ENCODE measurements at regions not wholly inside any gene's neighbourhood (a gene's known extent, or its start where the extent isn't known, plus 50 kb on each side); places are given as distances from the start of the nearest gene placed in this dataset.

DNA sequence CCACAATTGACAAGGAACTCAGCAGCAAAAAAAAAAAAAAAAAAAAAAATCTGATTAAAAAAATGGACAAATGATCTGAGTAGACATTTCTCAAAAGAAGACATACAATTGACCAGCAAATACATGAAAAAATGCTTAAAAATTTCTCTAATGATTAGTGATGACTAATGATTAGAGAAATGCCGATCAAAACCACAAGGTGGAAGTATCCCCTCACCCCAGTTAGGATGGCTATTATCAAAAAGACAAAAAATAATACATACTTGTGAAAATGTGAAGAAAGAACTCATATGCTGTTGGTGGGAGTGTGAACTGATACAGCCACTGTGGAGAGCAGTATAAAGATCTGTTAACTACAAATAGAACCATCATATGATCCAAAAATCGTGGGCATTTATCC is 245.3 kb downstream of the OSTF1 start:
- ChIA-PET CTCF (interaction anchor here (0.6 kb wide), 2 partner anchors 143 to 533 kb away, joined by 3 to 4 read pairs; no protein-coding TSS in a partner anchor), POLR2A (no interaction called here)
- no peak for TF ChIP-seq TAF1 (IDR thresholded peaks at IDR 0.05; ENCODE audit: borderline replicate concordance, low read depth, low read length)
- TF ChIP-seq YY1 (IDR thresholded peaks at IDR 0.05; ENCODE audit: low read depth) = no peak
- peak; percentile 39; the same call in 1 of the 2 replicates for TF ChIP-seq RAD21 (IDR thresholded peaks at IDR 0.05; ENCODE audit: low read length)
- no peak for TF ChIP-seq RFX5 (IDR thresholded peaks at IDR 0.05; ENCODE audit: low read length)
- TF ChIP-seq EZH2phosphoT487 (IDR thresholded peaks at IDR 0.05; ENCODE audit: borderline replicate concordance, low read depth) = no peak
- TF ChIP-seq ELF1 (IDR thresholded peaks at IDR 0.05) = no peak
- TF ChIP-seq, protein P1, sequence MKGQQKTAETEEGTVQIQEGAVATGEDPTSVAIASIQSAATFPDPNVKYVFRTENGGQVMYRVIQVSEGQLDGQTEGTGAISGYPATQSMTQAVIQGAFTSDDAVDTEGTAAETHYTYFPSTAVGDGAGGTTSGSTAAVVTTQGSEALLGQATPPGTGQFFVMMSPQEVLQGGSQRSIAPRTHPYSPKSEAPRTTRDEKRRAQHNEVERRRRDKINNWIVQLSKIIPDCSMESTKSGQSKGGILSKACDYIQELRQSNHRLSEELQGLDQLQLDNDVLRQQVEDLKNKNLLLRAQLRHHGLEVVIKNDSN (IDR thresholded peaks at IDR 0.05; ENCODE audit: borderline replicate concordance, low read depth) = no peak
- no peaks in the 10 kb centered on the region for H3K9me3 ChIP-seq
- no peak overlapping the region for H3K4me3 ChIP-seq (ENCODE audit: low read depth in 2 of 2, low read length in 1 of 2)
- no peaks in the 10 kb centered on the region for H3K4me1 ChIP-seq (ENCODE audit: control insufficient read depth in 1 of 2, insufficient read depth in 2 of 2, low read depth in 1 of 2, low read length in 1 of 2)
- no peak overlapping the region for H3K27ac ChIP-seq (ENCODE audit: low read depth in 2 of 2, low read length in 1 of 2)
- H4K20me1 ChIP-seq (ENCODE audit: insufficient read depth) = no peaks in the 10 kb centered on the region
- DNase-seq = no peak
- no peaks in the 10 kb centered on the region for H3K27me3 ChIP-seq (ENCODE audit: insufficient read depth)
- H3K79me2 ChIP-seq (ENCODE audit: insufficient read depth) = no peaks in the 10 kb centered on the region
- H3F3A ChIP-seq (replicated peaks; ENCODE audit: insufficient read depth) = no peaks in the 10 kb centered on the region
- no peaks in the 10 kb centered on the region for H3K36me3 ChIP-seq (replicated peaks in 1 of 2; ENCODE audit: control insufficient read depth in 1 of 2, insufficient read depth in 2 of 2, low read length in 1 of 2)
- 0% methylated on average over 2 of the region's 2 CpGs for WGBS (ENCODE audit: low lambda C conversion rate)
- no peak overlapping the region for H3K9ac ChIP-seq
- no peak overlapping the region for H2AFZ ChIP-seq (ENCODE audit: low read depth)
- H3K9me2 ChIP-seq = no peaks in the 10 kb centered on the region
- no peak overlapping the region for H3K4me2 ChIP-seq

DNA sequence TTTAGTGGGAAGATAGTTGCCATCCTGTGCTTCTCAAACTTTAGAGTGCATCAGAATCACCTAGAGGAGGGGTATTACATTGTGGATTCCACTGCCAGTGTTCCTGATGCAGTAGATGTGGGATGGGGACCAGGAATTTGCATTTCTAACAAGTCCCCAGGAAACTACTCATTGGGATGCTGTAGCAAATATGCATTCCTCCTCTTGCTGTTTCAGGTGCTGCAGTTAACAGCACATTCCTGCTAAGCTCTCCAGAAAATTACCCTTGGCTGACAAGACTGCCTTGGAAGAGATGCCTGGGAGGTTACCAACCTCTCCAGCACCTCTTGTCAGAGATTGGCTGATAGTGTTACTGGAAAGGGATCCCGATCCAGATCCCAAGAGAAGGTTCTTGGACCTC is 270.5 kb downstream of the OSTF1 start:
- no peak for DNase-seq
- no peak for TF ChIP-seq FOXM1 (IDR thresholded peaks at IDR 0.05; ENCODE audit: low read depth)
- no peak for TF ChIP-seq MEF2A (IDR thresholded peaks at IDR 0.05; ENCODE audit: borderline replicate concordance, low read depth)
- no peak for TF ChIP-seq RAD21 (IDR thresholded peaks at IDR 0.05; ENCODE audit: low read length)
- TF ChIP-seq SIN3A (IDR thresholded peaks at IDR 0.05; ENCODE audit: borderline replicate concordance, low read depth, low read length) = no peak
- no peak for TF ChIP-seq MXI1 (IDR thresholded peaks at IDR 0.05; ENCODE audit: low read depth, low read length)
- no peak for TF ChIP-seq POLR2AphosphoS5 (IDR thresholded peaks at IDR 0.05; ENCODE audit: low read depth, low read length)
- TF ChIP-seq ZBTB33 (IDR thresholded peaks at IDR 0.05; ENCODE audit: borderline replicate concordance, low read depth) = no peak
- no peak for TF ChIP-seq EZH2phosphoT487 (IDR thresholded peaks at IDR 0.05; ENCODE audit: borderline replicate concordance, low read depth)
- no peak for TF ChIP-seq RXRA (IDR thresholded peaks at IDR 0.05; ENCODE audit: borderline replicate concordance, low read depth)
- TF ChIP-seq NRF1 (IDR thresholded peaks at IDR 0.05; ENCODE audit: low read depth, low read length) = no peak
- TF ChIP-seq FOSL2 (IDR thresholded peaks at IDR 0.05; ENCODE audit: borderline replicate concordance, low read depth) = no peak
- no peak for TF ChIP-seq MAX (IDR thresholded peaks at IDR 0.05; ENCODE audit: low read depth)
- no peak for TF ChIP-seq IRF3 (IDR thresholded peaks at IDR 0.05; ENCODE audit: low read depth, low read length)
- TF ChIP-seq NFIC (IDR thresholded peaks at IDR 0.05; ENCODE audit: borderline replicate concordance) = no peak
- TF ChIP-seq, protein P1 (IDR thresholded peaks at IDR 0.05; ENCODE audit: borderline replicate concordance, low read depth) = no peak
- TF ChIP-seq YY1 (IDR thresholded peaks at IDR 0.05; ENCODE audit: low read depth) = no peak
- no peak for TF ChIP-seq ELF1 (IDR thresholded peaks at IDR 0.05)
- no peak for TF ChIP-seq SMC3 (IDR thresholded peaks at IDR 0.05; ENCODE audit: low read depth, low read length)
- TF ChIP-seq, protein P2, sequence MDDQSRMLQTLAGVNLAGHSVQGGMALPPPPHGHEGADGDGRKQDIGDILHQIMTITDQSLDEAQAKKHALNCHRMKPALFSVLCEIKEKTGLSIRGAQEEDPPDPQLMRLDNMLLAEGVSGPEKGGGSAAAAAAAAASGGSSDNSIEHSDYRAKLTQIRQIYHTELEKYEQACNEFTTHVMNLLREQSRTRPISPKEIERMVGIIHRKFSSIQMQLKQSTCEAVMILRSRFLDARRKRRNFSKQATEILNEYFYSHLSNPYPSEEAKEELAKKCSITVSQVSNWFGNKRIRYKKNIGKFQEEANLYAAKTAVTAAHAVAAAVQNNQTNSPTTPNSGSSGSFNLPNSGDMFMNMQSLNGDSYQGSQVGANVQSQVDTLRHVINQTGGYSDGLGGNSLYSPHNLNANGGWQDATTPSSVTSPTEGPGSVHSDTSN (IDR thresholded peaks at IDR 0.05) = no peak
- Histone ChIP-seq H3K79me2 (ENCODE audit: insufficient read depth) (no peaks in the 10 kb centered on the region), H3K9me3 (no peaks in the 10 kb centered on the region), H3F3A (replicated peaks; ENCODE audit: insufficient read depth) (no peaks in the 10 kb centered on the region), H3K27me3 (ENCODE audit: insufficient read depth) (no peaks in the 10 kb centered on the region), H3K36me3 (replicated peaks in 1 of 2; ENCODE audit: control insufficient read depth in 1 of 2, insufficient read depth in 2 of 2, low read length in 1 of 2) (no peaks in the 10 kb centered on the region), H3K4me2 (no peak overlapping the region), H3K9ac (no peak overlapping the region), H3K9me2 (no peaks in the 10 kb centered on the region), H3K4me1 (ENCODE audit: control insufficient read depth in 1 of 2, insufficient read depth in 2 of 2, low read depth in 1 of 2, low read length in 1 of 2) (no peaks in the 10 kb centered on the region), H3K27ac (ENCODE audit: low read depth in 2 of 2, low read length in 1 of 2) (no peak overlapping the region), H4K20me1 (ENCODE audit: insufficient read depth) (no peaks in the 10 kb centered on the region), H3K4me3 (ENCODE audit: low read depth in 2 of 2, low read length in 1 of 2) (no peak overlapping the region), H2AFZ (ENCODE audit: low read depth) (no peak overlapping the region)
- 4% methylated on average over 1 of the region's 1 CpG for WGBS (ENCODE audit: low lambda C conversion rate)
- ChIA-PET CTCF (no interaction called here), POLR2A (no interaction called here)
